Endodermal cell (in vitro differentiated cells): ENCODE measurements at regions not wholly inside any gene's neighbourhood (a gene's known extent, or its start where the extent isn't known, plus 50 kb on each side); places are given as distances from the start of the nearest gene placed in this dataset.

ENCODE experiments used
- DNase-seq: peaks from one replicate; pipeline ENCODE4 v3.0.0-alpha.2; 2017
- H3K27ac ChIP-seq: 2 replicates; pipeline ENCODE4 v1.5.1; 2013; ENCODE audit warnings: mild to moderate bottlenecking, low read depth, low read length, moderate library complexity
- H3K27me3 ChIP-seq: 2 replicates; pipeline ENCODE4 v1.6.1; 2013; ENCODE audit warnings: mild to moderate bottlenecking, low read length, moderate library complexity; ENCODE audit not compliant: insufficient read depth, control insufficient read depth, poor library complexity, severe bottlenecking
- H3K36me3 ChIP-seq: 2 replicates; pipeline ENCODE4 v1.7.0; 2013; ENCODE audit warnings: mild to moderate bottlenecking, low read length, moderate library complexity; ENCODE audit not compliant: control insufficient read depth, insufficient read depth
- H3K4me1 ChIP-seq: one replicate; pipeline ENCODE4 v1.7.0; 2013; ENCODE audit warnings: low read length; ENCODE audit not compliant: control insufficient read depth, insufficient read depth
- H3K4me3 ChIP-seq: 2 replicates; pipeline ENCODE4 v1.5.1; 2013; ENCODE audit warnings: mild to moderate bottlenecking, low read length, moderate library complexity
- H3K9ac ChIP-seq: 2 replicates; pipeline ENCODE4 v1.6.1; 2013; ENCODE audit warnings: mild to moderate bottlenecking, low read length, moderate library complexity; ENCODE audit not compliant: poor library complexity, severe bottlenecking; ENCODE audit errors: extremely low read depth
- H3K9me3 ChIP-seq: 2 replicates; pipeline ENCODE4 v1.6.1; 2013; ENCODE audit warnings: mild to moderate bottlenecking, low read length, moderate library complexity; ENCODE audit not compliant: control insufficient read depth
- H3K27ac Mint-ChIP-seq: 2 replicates; pipeline ENCODE4 v1.8.0; 2020; ENCODE audit warnings: mixed read lengths
- H3K27me3 Mint-ChIP-seq: 2 replicates; pipeline ENCODE4 v1.8.0; 2021; ENCODE audit warnings: mild to moderate bottlenecking, mixed read lengths; ENCODE audit not compliant: insufficient read depth
- H3K36me3 Mint-ChIP-seq: 2 replicates; pipeline ENCODE4 v1.8.0; 2020; ENCODE audit warnings: low read depth, mixed read lengths
- H3K4me1 Mint-ChIP-seq: 2 replicates; pipeline ENCODE4 v1.8.0; 2020; ENCODE audit warnings: mixed read lengths
- H3K4me3 Mint-ChIP-seq: 2 replicates; pipeline ENCODE4 v1.8.0; 2020; ENCODE audit warnings: mild to moderate bottlenecking, moderate library complexity, mixed read lengths
- H3K9me3 Mint-ChIP-seq: 2 replicates; pipeline ENCODE4 v1.8.0; 2020; ENCODE audit warnings: mild to moderate bottlenecking, mixed read lengths
- CTCF ChIP-seq: fragments of 200-600 bp; sonication (generic); conservative IDR thresholded peaks from 2 replicates; pipeline ENCODE4 v1.5.0; 2021; ENCODE audit warnings: antibody characterized with exemption, mild to moderate bottlenecking
- WGBS, 2 experiments: methylation state at CpG; one replicate each; pipeline versions ENCODE4 v1.1.5 to v1.1.7; 2013; ENCODE audit warnings: missing lambda C conversion rate in 2 of 2, mixed read lengths in 1 of 2; ENCODE audit not compliant: insufficient coverage in 1 of 2, insufficient read length in 1 of 2; 5-methylcytosine and 5-hydroxymethylcytosine counted together

GRCh38 chr7:145919712-145920111, 196.9 kb upstream of the CNTNAP2 start:
- no CpG with 5 or more reads among the region's 1 CpG for WGBS, 2 experiments
- Mint-ChIP-seq H3K9me3 (no peaks in the 10 kb centered on the region), H3K4me1 (no peaks in the 10 kb centered on the region), H3K36me3 (no peaks in the 10 kb centered on the region), H3K4me3 (no peak overlapping the region), H3K27me3 (no peaks in the 10 kb centered on the region), H3K27ac (no peak overlapping the region)
- Histone ChIP-seq H3K4me1 (no peaks in the 10 kb centered on the region), H3K27ac (no peak overlapping the region), H3K9ac (no peak overlapping the region), H3K4me3 (no peak overlapping the region), H3K9me3 (peaks cover 13% of the 10 kb centered on the region), H3K27me3 (no peaks in the 10 kb centered on the region), H3K36me3 (no peaks in the 10 kb centered on the region)
- no peak for DNase-seq
- TF ChIP-seq CTCF = no peak

DNA sequence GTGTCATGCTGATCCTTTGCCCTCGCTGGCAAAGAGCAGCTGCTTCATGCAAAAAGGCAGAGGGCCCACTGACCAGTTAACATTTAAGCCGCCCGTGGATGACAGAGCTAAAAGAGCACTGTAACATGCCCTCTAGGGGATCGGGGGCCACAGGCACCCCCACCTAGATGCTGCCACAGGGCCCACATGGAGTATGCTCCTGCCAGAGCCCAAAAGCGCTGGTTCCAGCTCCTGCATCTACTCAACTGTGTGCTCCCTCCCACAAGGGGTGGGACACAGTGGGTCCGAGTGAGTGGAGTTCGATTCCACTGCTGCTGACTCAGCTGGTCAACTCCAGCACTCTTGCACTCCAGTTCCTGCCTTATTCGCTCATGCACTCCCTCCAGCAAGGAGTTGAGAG, 199.8 kb upstream of the CNTNAP2 start:
- Histone ChIP-seq H3K9me3 (peaks cover 13% of the 10 kb centered on the region), H3K9ac (no peak overlapping the region), H3K4me1 (no peaks in the 10 kb centered on the region), H3K36me3 (no peaks in the 10 kb centered on the region), H3K27me3 (no peaks in the 10 kb centered on the region), H3K27ac (no peak overlapping the region), H3K4me3 (no peak overlapping the region)
- Mint-ChIP-seq H3K27ac (no peak overlapping the region), H3K4me1 (no peaks in the 10 kb centered on the region), H3K4me3 (no peak overlapping the region), H3K9me3 (no peaks in the 10 kb centered on the region), H3K36me3 (no peaks in the 10 kb centered on the region), H3K27me3 (no peaks in the 10 kb centered on the region)
- 91 to 96% methylated on average over 3 to 8 of the region's 8 CpGs for WGBS, 2 experiments
- TF ChIP-seq CTCF = no peak
- no peak for DNase-seq

DNA sequence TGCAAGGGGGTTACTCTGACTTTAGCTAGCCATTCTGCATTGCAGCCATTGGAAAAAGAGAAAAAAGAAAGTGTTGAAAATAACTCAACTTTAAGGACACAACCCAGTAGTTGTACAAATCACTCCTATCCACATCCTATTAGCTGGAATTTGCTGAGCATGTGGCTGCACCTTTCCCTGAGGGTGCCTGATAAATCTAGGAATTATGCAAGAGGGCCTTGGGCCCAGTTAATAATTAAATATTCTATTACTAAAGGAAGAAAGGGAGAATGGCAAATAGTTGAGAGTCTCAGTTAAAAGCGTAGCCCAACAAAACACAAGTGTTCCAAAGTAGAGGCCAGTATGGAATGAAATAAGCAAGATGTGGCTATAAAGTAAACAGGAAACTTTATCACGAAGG, 200.9 kb upstream of the CNTNAP2 start:
- Mint-ChIP-seq H3K27me3 (no peaks in the 10 kb centered on the region), H3K27ac (no peak overlapping the region), H3K4me3 (no peak overlapping the region), H3K36me3 (no peaks in the 10 kb centered on the region), H3K9me3 (no peaks in the 10 kb centered on the region), H3K4me1 (no peaks in the 10 kb centered on the region)
- Histone ChIP-seq H3K9me3 (peaks cover 13% of the 10 kb centered on the region), H3K27me3 (no peaks in the 10 kb centered on the region), H3K4me1 (no peaks in the 10 kb centered on the region), H3K27ac (no peak overlapping the region), H3K4me3 (no peak overlapping the region), H3K36me3 (no peaks in the 10 kb centered on the region), H3K9ac (no peak overlapping the region)
- no peak for DNase-seq
- 90 to 99% methylated on average over 2 of the region's 2 CpGs for WGBS, 2 experiments
- TF ChIP-seq CTCF = no peak
